Activated naive CD8-positive, alpha-beta T cell (primary cell): ENCODE measurements at regions not wholly inside any gene's neighbourhood (a gene's known extent, or its start where the extent isn't known, plus 50 kb on each side); places are given as distances from the start of the nearest gene placed in this dataset.
A peak's percentile ranks its signal among the peaks of the same experiment; 100 is the strongest.
"Not testable (repeated sequence)": the region's sequence is repeated elsewhere in the genome, so short reads cannot be mapped to it uniquely, and the experiment has no call there.

ENCODE experiments used
- H3K27ac Mint-ChIP-seq: one replicate; pipeline ENCODE4 v1.8.0; 2021; ENCODE audit warnings: mixed read lengths
- H3K27me3 Mint-ChIP-seq: one replicate; pipeline ENCODE4 v1.8.0; 2021; ENCODE audit warnings: mixed read lengths
- H3K36me3 Mint-ChIP-seq: one replicate; pipeline ENCODE4 v1.8.0; 2021; ENCODE audit warnings: mixed read lengths
- H3K4me1 Mint-ChIP-seq: one replicate; pipeline ENCODE4 v1.8.0; 2021; ENCODE audit warnings: low read depth, mixed read lengths
- H3K4me3 Mint-ChIP-seq: one replicate; pipeline ENCODE4 v1.8.0; 2021; ENCODE audit warnings: mild to moderate bottlenecking, mixed read lengths
- H3K9me3 Mint-ChIP-seq: one replicate; pipeline ENCODE4 v1.8.0; 2021; ENCODE audit warnings: low read depth, mixed read lengths

DNA sequence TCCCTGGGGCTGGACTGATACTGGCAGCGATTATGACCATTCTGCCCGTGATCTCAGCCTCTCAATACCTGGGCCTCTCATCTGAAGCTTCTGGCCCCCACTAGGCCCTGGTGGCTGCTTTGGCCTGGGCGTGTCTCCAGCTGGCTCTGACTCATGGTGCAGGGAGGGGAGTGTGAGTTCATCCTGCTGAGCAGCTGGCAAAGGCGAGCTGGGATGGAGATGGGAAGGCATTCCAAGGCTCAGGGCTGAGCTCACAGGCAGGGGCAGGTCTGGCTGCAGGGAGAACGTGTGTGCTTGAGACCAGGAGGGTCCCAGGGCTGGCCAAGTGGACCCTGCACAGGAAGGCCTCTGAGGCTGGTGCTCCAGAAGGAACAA, 221.8 kb downstream of the TMEM121 start:
- Mint-ChIP-seq H3K4me1 (no peaks in the 10 kb centered on the region), H3K27ac (no peak overlapping the region), H3K27me3 (no peaks in the 10 kb centered on the region), H3K9me3 (no peaks in the 10 kb centered on the region), H3K4me3 (no peak overlapping the region), H3K36me3 (no peaks in the 10 kb centered on the region)

DNA sequence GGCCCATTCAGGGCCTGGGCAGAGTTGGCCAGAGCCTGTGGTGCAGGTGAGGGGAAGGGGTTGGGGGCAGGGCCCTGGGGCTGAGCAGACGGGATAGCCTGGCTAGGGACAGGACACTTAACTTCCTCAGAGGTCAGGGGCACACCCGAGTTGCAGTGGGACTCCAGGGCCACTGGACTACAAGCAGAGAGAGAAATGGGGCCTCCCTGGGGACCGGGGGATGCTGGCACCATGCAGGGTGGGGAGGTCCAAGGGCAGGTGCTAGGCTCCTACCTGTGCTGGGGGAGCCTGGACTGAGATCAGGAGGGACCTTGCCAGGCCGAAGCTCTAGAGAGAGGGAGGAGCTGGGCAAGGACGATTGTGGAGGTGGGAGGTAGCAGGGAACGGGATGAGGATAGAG, 222.3 kb downstream of the TMEM121 start:
- H3K27ac Mint-ChIP-seq, H3K27me3 Mint-ChIP-seq, H3K4me3 Mint-ChIP-seq, H3K9me3 Mint-ChIP-seq, H3K36me3 Mint-ChIP-seq, H3K4me1 Mint-ChIP-seq: not testable (repeated sequence)

DNA sequence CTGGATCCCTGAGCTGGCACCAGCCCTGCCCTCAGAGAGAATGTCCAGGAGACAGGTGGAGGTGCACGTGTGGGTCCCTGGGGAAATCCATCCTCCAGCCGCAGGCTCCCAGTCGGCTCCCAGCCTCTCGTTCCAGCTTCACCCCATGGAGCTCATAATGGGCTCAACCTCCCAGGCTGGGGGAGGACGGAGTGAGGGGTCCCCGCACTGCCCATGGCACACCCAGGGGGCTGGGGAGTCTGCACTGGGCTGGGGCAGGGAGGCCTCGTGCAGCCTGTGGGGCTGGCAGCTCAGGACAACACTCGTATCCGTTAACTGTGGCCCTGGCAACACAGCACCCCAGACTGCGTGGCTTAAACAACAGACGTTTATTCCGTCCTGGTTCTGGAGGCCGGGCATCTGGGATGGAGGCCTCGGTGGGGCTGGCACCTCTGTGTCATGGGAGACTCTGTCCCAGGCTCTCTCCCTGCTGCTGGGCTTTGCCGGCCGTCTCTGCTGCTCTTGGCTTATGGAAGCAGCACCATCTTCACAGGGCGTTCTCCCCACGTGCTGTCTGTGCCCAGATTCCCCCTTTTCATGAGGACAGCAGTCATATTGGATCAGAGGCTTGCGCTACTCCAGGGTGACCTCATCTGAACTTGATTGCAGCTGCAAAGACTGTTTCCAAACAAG, 223.6 kb downstream of the TMEM121 start:
- H3K36me3 Mint-ChIP-seq, H3K4me1 Mint-ChIP-seq, H3K9me3 Mint-ChIP-seq, H3K4me3 Mint-ChIP-seq, H3K27ac Mint-ChIP-seq, H3K27me3 Mint-ChIP-seq: not testable (repeated sequence)

DNA sequence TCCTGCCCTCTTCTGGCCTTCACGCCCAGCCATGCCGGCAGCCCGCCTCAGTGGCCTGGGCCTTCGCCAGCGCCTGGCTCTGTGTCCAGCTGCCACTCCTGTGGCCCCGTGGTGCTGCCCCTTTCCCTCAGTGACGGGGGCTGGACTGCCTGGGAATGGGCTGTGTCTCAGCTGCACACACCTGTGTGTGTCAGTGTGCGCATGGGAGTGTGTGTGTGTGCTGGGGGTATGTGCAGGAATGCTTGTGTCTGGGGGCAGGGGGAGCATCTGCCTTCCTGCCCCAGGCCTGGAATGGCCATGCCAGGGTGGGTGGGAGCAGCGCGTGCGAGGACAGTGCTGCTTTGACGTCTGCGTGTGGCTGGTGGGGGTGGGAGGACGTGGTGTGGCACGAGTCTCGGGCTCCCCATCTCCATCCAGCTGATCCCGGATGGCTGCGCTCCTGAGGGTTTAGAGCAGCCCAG, 224.9 kb downstream of the TMEM121 start:
- H3K4me3 Mint-ChIP-seq, H3K4me1 Mint-ChIP-seq: not testable (repeated sequence)

DNA sequence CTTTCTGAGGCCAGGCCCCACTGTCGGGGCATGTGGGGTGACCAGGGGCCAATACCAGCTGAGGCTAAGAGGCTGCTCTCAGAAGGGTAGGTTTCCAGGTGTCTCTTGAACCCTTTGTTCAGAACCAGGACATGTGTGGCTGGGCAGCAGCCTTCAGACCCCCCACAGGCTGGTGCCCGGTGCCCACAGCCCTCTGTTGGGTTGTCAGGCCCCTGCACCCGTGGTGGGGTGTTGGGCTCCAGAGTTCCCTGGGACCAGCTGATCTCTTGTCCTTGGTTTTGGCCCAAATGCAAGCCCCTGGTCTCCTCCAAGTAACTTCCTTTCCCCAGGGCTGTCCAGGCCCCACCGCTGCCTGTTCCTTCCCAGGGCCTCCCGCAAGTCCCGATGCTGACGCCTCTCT, 226.0 kb downstream of the TMEM121 start:
- H3K27me3 Mint-ChIP-seq, H3K9me3 Mint-ChIP-seq, H3K27ac Mint-ChIP-seq, H3K4me3 Mint-ChIP-seq, H3K4me1 Mint-ChIP-seq, H3K36me3 Mint-ChIP-seq: not testable (repeated sequence)

More for the DNA sequence above, 224.9 kb downstream of the TMEM121 start:
- not testable (repeated sequence) for H3K9me3 Mint-ChIP-seq, H3K27me3 Mint-ChIP-seq, H3K36me3 Mint-ChIP-seq, H3K27ac Mint-ChIP-seq

DNA sequence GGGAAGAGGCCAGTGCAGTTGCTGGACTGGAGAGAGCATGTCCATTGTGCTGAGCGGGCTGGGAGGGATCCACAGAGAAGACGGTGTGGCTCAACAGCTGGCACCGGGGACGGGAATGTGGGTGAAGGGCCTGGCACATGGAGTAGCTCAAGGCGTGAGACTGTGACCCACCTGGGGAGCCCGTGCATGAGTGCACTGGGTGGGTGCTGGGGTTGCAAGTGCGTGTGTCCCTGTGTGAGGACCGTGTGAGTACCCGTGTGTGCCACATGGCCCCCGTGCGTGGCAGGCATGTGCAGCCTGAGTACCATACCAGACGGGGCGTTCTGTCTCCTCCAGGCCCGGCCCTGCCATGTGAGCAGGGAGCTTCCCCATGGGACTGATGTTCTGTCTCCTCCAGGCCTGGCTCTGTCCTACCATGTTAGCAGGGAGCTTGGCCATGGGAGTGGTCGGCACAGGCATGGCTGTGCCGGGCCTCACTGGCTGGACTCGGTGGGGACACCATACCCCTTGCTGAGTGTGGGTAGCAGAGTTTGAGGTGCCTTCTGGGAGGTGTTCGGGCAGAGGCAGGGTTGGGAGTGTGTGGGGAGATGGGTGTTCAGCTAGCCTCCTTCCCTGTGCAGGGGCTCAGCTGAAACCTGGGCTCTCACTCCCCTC, 234.4 kb downstream of the TMEM121 start:
- no peak overlapping the region for H3K27ac Mint-ChIP-seq
- no peaks in the 10 kb centered on the region for H3K27me3 Mint-ChIP-seq
- H3K9me3 Mint-ChIP-seq, result peaks cover 12% of the 10 kb centered on the region
- peaks cover 4% of the 10 kb centered on the region for H3K36me3 Mint-ChIP-seq
- no peak overlapping the region for H3K4me3 Mint-ChIP-seq
- H3K4me1 Mint-ChIP-seq, result no peaks in the 10 kb centered on the region

DNA sequence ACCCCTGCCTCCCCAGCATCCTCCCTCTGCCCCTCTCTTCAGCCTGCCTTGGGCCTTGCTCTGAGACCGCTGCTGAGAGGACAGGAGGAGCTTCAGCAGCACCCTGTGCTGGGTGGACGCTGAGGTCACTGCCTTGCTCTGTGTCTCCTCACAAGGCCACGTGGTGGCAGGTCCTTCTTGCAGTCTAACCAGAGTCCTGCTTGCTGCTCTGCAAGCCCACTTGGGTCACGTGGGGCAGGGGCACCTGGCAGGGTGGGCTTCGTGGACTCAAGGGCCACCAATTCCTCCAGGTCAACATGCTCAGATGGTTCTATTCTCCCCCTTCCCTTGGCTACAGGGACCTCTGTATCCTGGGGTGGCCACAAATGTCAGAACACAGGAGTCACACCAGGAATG, 235.0 kb downstream of the TMEM121 start:
- not testable (repeated sequence) for H3K36me3 Mint-ChIP-seq, H3K4me3 Mint-ChIP-seq, H3K4me1 Mint-ChIP-seq, H3K27ac Mint-ChIP-seq, H3K27me3 Mint-ChIP-seq
- peaks cover 12% of the 10 kb centered on the region for H3K9me3 Mint-ChIP-seq

DNA sequence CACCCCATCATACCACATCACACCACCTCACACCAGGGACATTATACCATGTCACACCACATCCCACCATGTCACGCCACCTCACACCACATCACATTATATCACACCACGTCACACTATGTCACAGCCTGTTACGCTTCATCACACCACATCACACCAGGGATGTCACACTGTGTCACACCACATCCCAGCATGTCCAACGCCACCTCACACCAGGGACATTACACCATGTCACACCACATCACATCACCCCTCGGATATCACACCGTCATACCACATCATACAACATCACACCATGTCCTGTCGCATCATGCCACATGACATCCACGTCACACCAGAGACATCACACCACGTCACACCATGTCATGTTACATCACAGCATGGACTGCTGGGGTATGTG, 235.5 kb downstream of the TMEM121 start:
- Mint-ChIP-seq H3K27me3 (no peaks in the 10 kb centered on the region), H3K27ac (peak overlapping the region; percentile 36)

DNA sequence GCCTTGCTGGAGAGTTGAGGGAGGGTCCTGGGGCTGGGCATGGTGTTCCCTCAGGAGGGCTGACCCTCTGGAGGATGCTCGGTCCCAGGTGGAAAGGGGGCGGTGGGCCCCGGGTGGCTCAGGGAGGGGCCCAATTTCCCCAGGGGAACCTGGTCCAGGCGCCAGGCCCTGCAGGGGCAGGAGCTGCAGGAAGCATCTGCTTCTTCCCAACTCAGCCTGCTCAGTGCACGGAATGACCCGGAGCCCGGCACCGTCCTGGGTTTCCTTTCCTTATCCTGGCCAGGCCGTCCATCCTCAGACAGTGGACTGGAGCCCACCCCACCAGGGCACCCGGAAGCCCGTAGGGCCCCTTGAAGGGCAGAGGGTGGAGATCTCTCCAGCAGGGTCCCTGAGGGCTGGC, 235.9 kb downstream of the TMEM121 start:
- not testable (repeated sequence) for H3K4me1 Mint-ChIP-seq, H3K27ac Mint-ChIP-seq, H3K9me3 Mint-ChIP-seq, H3K4me3 Mint-ChIP-seq, H3K27me3 Mint-ChIP-seq, H3K36me3 Mint-ChIP-seq

More for the DNA sequence above, 235.5 kb downstream of the TMEM121 start:
- Mint-ChIP-seq H3K4me3 (no peak overlapping the region), H3K9me3 (peaks cover 12% of the 10 kb centered on the region), H3K4me1 (no peaks in the 10 kb centered on the region), H3K36me3 (peaks cover 4% of the 10 kb centered on the region)

DNA sequence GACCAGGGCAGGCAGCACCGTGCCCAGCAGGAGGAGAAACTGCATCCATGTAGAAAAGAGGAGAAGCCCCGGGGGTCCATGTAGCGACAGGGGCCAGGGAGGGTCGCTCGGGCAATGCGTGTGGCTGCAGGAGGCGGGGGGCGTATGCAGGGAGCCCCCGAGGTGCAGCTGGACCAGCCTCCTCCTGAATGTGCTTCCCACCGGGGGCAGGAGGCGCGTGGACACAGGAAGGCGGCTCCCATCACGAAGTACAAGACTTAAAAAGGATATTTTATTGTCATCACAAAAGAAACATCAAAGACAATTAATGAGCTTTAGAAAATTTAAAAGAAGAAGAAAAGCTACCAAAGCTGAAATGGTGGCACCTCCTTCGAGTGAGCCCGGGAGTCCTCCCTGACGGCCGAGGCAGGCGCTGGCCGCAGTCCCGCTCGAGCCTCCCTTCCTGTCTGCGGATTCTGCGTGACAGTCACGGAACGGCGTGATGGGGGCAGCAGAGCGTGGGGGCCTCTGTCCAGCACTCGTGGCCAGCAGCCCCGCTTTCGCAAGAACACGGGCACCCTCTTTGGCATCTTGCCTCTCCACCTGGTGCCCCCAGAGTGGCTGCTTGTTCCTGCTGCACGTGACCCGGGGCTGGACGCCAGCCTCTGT, 238.0 kb downstream of the TMEM121 start:
- H3K4me3 Mint-ChIP-seq, H3K27me3 Mint-ChIP-seq, H3K9me3 Mint-ChIP-seq, H3K4me1 Mint-ChIP-seq, H3K27ac Mint-ChIP-seq, H3K36me3 Mint-ChIP-seq: not testable (repeated sequence)

DNA sequence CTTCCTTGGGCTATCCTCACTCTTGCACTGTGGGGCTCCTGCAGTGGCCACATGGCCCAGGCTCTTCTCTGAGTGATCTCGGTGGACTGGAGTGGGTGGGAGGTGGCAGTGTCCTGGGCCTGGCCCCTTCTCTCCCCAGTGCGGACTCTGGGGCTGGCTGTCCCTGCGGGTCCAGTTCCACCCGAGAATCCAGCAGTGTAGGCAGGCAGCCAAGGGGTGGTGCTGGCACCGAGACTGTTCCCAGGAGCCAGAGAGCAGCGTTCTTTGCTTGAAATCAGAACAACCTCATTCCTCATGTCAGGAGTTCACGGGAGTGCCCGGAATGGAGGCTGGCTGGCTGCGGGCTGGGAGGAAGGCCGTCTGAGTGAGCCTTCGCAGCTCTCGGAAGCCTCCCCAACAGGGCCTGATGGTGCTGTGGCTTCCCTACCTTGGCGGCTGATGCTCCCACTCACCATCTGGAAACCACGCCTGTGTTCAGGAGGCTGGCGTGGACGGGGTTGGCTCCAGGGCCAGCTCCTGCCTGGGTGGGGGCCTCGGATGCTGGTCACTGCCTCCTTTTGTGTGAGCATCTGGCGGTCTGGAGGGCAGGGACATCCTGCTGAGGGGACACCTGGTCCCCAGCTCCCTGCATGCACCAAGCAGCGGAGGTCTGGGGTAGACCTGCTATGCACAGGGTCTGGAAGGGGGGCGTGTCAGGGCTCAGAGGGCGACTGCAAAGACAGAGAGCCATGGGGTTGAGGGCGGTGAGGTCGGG, 238.9 kb downstream of the TMEM121 start:
- not testable (repeated sequence) for H3K4me1 Mint-ChIP-seq, H3K36me3 Mint-ChIP-seq

DNA sequence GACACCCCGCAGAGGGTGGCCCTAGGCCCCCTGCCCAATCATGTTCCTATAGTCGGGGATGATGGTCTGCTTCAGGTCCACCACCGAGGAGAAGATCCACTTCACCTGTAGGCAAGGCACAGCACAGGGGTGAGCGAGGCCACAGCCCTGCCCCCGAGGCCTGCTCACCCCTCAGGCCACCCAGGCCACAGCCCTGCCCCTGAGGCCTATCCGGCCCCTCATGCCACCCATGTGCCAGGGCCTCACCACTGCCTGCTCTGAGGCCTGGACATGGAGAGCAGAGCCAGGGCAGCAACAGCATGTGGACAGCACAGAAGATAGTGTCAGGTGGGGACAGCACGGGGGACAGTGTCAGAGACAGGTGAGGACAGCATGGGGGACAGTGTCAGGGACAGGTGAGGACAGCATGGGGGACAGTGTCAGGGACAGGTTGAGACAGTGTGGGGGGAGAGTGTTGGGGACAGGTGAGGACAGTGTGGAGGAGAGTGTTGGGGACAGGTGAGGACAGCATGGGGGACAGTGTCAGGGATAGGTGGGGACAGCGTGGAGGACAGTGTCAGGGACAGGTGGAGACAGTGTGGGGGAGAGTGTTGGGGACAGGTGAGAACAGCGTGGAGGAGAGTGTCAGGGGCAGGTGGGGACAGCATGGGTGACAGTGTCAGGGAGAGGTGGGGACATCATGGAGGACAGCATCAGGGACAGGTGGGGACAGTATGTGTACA, 239.7 kb downstream of the TMEM121 start:
- Mint-ChIP-seq H3K4me1 (no peaks in the 10 kb centered on the region), H3K27ac (no peak overlapping the region), H3K4me3 (no peak overlapping the region), H3K27me3 (no peaks in the 10 kb centered on the region), H3K9me3 (no peaks in the 10 kb centered on the region), H3K36me3 (no peaks in the 10 kb centered on the region)

More for the DNA sequence above, 238.9 kb downstream of the TMEM121 start:
- not testable (repeated sequence) for H3K9me3 Mint-ChIP-seq, H3K4me3 Mint-ChIP-seq, H3K27ac Mint-ChIP-seq, H3K27me3 Mint-ChIP-seq

DNA sequence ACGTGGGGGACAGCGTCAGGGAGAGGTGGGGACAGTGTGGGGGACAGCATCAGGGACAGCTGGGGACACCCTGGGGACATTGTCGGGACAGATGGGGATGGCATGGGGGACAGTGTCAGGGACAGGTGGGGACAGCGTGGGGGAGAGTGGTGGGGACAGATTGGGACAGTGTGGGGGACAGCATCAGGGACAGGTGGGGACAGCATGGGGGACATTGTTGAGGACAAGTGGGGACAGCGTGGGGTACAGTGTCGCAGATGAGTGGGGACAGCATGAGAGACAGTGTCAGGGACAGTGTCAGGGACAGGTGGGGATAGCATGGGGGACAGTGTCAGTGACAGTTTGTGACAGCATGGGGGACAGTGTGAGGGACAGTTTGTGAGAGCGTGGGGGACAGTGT, 240.9 kb downstream of the TMEM121 start:
- no peak overlapping the region for H3K4me3 Mint-ChIP-seq
- no peaks in the 10 kb centered on the region for H3K27me3 Mint-ChIP-seq
- H3K4me1 Mint-ChIP-seq, result no peaks in the 10 kb centered on the region
- no peaks in the 10 kb centered on the region for H3K36me3 Mint-ChIP-seq
- no peak overlapping the region for H3K27ac Mint-ChIP-seq
- no peaks in the 10 kb centered on the region for H3K9me3 Mint-ChIP-seq

DNA sequence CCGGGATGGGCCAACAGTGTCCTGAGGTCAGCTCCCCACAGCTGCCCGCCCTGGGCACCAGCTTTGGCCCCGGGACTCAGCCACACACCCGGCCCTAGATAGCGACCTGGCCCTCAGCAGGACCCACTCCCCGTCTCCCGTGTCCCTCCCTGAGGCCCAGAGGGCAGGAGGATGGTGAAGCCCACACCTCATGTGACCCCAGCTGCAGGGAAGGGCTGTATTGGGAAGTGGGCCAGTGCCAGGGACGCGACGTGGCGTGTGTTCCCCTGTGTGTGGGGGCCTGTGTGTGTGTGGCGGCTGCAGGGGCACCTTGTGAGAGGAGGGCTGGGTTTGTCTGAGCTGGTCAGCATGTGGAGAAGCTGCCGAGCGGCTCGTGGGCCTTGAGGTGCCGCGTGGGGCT, 241.7 kb downstream of the TMEM121 start:
- not testable (repeated sequence) for H3K4me1 Mint-ChIP-seq, H3K9me3 Mint-ChIP-seq, H3K36me3 Mint-ChIP-seq, H3K4me3 Mint-ChIP-seq, H3K27me3 Mint-ChIP-seq, H3K27ac Mint-ChIP-seq
